Retinal pigment epithelial cell (primary cell): ENCODE measurements at regions not wholly inside any gene's neighbourhood (a gene's known extent, or its start where the extent isn't known, plus 50 kb on each side); places are given as distances from the start of the nearest gene placed in this dataset.
"Not testable (repeated sequence)": the region's sequence is repeated elsewhere in the genome, so short reads cannot be mapped to it uniquely, and the experiment has no call there.

Experiments
- DNase-seq: peaks from one replicate; pipeline ENCODE4 v3.0.0-alpha.2; 2010; ENCODE audit warnings: low read depth
- H3K4me3 ChIP-seq: 2 replicates; pipeline ENCODE4 v1.5.1; 2011; ENCODE audit warnings: mild to moderate bottlenecking, low read length, control low read depth, moderate library complexity
- TF ChIP-seq, protein P1 (sequence below): conservative IDR thresholded peaks from 2 replicates; pipeline ENCODE4 v1.5.1; 2011; ENCODE audit warnings: low read depth, low read length, control low read depth, inconsistent platforms

DNA sequence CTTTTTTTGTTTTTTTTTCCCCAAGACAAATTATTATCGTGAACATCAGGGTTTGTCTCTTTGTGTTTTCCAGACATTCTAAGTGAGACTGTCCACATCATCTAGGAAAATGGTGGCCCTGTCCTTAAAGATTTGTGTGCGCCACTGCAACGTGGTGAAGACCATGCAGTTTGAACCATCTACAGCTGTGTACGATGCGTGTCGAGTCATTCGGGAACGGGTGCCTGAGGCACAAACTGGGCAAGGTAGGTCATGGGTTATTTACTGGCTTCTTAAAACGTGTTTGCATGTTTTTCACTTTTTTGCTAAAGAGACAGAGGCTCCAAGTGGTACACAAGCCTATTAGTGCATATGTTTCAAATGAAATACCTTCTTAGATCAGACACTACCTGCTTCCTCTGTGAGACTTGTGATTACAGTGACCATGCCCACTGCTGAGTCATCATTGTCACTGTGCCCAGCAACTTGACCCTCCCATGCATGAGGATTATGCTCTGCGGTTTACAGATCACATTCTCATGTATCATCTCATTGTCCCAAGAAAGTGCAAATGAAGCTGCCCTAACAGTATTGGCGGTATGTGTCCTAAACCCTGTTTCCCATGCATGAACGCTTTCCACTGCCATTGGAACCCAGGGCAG lies 395.2 kb upstream of the TPM1 start:
- peak; percentile 81 for DNase-seq
- TF ChIP-seq, protein P1, sequence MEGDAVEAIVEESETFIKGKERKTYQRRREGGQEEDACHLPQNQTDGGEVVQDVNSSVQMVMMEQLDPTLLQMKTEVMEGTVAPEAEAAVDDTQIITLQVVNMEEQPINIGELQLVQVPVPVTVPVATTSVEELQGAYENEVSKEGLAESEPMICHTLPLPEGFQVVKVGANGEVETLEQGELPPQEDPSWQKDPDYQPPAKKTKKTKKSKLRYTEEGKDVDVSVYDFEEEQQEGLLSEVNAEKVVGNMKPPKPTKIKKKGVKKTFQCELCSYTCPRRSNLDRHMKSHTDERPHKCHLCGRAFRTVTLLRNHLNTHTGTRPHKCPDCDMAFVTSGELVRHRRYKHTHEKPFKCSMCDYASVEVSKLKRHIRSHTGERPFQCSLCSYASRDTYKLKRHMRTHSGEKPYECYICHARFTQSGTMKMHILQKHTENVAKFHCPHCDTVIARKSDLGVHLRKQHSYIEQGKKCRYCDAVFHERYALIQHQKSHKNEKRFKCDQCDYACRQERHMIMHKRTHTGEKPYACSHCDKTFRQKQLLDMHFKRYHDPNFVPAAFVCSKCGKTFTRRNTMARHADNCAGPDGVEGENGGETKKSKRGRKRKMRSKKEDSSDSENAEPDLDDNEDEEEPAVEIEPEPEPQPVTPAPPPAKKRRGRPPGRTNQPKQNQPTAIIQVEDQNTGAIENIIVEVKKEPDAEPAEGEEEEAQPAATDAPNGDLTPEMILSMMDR = no peak
- no peak overlapping the region for H3K4me3 ChIP-seq

DNA sequence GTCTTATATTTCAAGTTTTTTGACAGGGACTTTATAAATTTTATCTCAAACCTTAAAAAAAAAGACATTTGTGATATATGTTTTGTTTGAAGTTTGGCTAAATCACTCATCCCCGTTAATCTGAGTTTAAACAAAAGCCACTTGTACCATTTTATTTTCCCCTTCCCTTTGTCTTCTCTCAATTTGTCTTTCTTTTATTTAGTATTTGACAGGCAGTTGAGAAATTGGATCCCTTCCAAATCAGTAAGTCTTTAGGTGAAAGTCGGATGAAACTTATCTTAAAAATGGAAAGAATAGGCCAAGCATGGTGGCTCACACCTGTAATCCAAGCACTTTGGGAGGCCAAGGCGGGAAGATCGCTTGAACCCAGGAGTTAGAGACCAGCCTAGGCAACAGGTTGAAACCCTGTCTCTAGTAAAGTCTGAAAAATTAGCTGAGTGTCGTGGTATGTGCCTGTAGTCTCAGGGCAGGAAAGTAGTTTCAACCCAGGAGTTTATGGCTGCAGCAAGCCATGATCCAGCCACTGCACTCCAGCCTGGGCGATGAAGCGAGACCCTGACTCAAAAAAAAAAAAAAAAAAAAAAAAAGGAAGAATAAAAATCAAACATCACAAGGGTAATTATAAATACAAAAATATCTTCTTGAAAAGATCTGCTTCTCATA lies 394.6 kb upstream of the TPM1 start:
- TF ChIP-seq, protein P1 = no peak
- no peak for DNase-seq
- no peak overlapping the region for H3K4me3 ChIP-seq

DNA sequence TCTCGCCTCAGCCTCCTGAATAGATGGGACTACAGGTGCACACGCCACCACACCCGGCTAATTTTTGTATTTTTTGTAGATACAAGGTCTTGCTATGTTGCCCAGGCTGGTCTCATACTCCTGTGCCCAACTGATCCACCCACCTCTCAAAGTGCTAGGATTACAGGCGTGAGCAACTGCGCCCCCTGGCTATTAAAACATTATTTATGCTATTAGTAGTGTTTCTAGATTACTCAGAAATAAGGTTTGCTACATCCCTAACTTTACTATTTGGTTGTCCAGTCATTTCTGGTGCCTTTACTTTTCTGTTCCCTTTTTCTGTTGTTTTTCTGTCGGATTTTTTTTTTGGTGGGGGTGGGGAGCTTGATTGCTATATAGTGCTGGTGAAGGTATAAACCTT lies 393.6 kb upstream of the TPM1 start:
- TF ChIP-seq, protein P1 = peak; percentile 21

DNA sequence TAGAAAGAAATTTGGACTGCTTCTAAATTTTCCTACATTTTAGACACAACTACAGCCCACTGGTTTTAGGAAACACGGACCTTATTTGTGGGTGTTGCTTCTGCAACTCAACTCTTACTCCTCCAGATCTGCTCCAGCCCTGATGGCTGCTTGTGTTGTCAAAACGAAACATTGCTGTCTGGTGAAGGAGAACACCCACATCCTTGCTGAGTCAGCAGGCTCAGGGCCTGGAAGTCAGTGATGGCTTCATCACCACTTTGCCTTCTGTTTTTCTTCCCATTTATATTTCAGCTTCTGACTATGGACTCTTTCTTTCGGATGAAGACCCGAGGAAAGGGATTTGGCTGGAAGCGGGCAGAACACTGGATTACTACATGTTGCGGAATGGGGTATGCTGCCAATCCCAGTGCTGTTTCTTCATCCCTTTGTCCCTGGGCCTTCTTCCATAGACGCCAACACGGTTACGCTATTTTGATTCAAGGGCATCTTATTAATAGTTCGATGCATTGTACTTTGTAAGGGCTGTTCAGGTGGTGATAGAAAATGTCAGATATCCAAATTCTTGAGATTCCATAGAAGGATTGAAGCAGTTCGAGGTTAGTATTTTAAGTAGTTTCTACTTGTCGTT lies 392.6 kb upstream of the TPM1 start:
- TF ChIP-seq, protein P1 = no peak
- DNase-seq = no peak
- H3K4me3 ChIP-seq = no peak overlapping the region

More for the DNA sequence above, 393.6 kb upstream of the TPM1 start:
- DNase-seq = no peak
- no peak overlapping the region for H3K4me3 ChIP-seq

DNA sequence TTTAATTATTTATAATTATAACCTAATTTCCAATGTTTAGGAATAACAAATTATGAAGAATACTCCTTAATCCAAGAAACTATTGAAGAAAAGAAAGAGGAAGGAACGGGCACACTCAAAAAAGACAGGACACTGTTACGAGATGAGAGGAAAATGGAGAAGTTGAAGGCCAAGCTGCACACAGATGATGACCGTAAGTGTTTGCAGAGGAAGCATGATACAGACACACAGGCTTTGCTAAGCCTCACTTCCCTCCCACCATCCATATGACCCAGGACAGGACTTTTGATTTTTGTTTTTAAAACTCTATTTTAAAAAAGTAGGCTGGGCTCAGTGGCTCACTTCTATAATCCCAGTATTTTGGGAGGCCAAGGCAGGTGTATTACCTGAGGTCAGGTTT lies 389.4 kb upstream of the TPM1 start:
- DNase-seq = no peak
- H3K4me3 ChIP-seq = no peak overlapping the region
- TF ChIP-seq, protein P1 = no peak

DNA sequence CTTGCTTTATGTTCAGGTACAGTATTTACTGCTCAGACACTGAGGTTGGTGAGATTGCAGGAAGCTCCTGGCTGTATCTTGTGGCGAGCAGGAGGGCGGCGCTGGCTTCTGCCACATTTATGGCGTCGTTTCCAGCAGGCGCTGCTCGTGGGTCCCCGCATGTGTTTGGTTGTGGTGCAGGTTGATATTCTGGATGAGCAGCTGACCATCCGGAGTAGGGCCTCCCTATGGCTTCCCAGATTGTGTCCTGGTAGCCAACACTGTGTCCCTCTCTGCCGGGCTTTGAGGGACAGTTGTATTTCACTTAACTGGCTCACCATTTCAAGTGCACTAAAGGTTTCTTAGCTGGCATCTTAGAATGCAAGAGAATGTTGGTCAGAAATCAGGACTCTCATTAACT lies 386.5 kb upstream of the TPM1 start:
- TF ChIP-seq, protein P1 = no peak

DNA sequence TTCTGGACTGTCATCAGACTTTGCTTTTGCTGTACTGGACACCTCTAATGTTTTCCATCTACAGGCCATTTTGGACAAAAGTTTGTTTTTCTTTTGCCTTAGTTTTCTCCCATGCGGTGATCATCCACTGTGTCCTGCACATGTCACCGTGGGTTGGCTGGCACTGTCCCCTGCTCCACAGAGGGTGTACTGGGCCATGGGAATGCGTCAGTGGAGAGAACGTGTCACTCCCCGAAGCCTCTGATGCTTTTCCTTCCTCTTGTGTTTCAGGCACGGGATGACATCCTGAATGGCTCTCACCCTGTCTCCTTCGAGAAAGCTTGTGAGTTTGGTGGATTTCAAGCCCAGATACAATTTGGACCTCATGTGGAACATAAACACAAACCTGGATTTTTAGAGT lies 385.0 kb upstream of the TPM1 start:
- not testable (repeated sequence) for DNase-seq, H3K4me3 ChIP-seq

More for the DNA sequence above, 386.5 kb upstream of the TPM1 start:
- DNase-seq = no peak
- H3K4me3 ChIP-seq = no peak overlapping the region
